ENCODE measurements at regions not wholly inside any gene's neighbourhood (a gene's known extent, or its start where the extent isn't known, plus 50 kb on each side); places are given as distances from the start of the nearest gene placed in this dataset.

DNA sequence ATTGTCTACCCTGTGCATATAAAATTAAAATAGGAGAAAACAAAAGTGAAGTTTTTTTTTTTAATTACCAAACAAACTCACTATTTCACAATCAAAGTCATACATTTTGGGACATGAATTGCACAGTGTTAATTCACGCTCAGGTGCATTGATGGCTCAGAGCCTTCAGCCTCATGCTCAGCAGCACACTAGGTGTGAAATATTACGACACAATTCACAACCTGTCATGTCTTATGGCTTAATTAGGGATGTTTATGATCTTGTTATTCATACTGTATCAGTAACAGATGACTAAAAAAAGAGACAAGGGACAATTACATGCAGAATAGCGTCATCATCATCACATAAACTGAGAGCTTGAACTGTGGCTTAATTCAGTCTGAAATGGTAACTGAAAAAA, 2005.5 kb upstream of the PCDH20 start:
- DNase-seq = no peak

DNA sequence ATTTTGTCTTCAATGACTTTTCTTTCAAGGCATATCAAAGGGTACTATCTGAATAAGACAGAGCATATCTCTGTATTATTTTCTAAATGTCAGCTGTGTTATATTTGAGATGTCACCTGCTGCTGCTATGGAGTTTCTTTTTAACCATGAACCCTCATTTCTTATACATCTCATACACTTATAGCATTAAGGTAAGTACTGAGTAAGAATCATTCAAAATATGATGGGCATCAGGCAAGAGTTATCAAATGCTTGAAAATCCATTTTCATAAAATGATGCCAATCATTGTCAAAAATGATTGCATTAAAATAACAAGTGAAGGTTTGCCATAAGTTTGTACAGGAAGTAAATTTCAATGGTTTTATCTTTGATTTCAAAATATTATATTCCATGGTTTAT, 2005.0 kb upstream of the PCDH20 start:
- no peak for DNase-seq

- no peak for DNase-seq
Observed at GRCh38 chr13:63414247-63414646, 1998.6 kb upstream of the PCDH20 start.

DNA sequence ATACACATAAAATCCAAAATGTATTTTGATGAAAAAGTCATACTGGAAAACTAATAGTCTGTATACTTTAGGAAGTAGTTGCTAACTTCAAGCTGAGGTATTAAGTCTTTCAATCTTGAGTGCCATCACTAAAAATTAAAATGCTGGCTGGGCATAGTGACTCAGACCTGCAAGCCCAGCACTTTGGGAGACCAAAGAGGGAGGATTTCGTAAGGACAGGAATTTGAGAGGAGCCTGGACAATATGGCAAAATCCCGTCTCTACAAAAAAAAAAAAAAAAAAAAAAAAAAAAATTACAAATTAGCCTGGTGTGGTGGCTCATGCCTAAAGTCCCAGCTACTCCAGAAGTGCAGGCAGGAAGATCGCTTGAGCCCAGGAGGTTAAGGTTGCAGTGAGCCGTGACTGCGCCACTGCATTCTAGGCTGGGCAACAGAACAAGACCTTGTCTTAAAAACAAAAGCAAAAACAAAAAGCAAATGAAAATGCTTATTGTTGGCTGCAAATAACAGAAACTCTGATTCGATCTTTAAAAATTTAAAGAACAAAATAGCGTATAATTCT, 1994.2 kb upstream of the PCDH20 start:
- DNase-seq = no peak

GRCh38 chr13:63408331-63409189, 1992.9 kb upstream of the PCDH20 start:
- DNase-seq = no peak

DNA sequence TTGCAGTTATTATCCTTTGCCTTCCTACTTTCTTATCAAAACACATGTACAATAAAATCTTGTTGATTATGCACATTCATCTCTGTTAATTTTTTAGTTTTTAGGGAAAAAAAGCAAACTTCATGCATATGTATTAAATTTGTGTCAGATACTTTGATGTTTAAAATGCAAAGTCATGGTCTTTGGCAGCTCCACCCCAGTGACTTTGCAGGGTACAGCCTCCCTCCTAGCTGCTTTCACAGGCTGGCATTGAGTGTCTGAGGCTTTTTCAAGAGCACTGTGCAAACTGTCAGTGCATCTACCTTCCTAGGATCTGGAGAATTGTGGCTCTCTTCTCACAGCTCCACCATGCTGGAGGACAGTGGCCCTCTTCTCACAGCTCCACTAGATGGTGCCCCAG, 1988.1 kb upstream of the PCDH20 start:
- DNase-seq = no peak

GRCh38 chr13:63396746-63397145, 1981.1 kb upstream of the PCDH20 start:
- no peak for DNase-seq

GRCh38 chr13:63393112-63393511, 1977.5 kb upstream of the PCDH20 start:
- no peak for DNase-seq

DNA sequence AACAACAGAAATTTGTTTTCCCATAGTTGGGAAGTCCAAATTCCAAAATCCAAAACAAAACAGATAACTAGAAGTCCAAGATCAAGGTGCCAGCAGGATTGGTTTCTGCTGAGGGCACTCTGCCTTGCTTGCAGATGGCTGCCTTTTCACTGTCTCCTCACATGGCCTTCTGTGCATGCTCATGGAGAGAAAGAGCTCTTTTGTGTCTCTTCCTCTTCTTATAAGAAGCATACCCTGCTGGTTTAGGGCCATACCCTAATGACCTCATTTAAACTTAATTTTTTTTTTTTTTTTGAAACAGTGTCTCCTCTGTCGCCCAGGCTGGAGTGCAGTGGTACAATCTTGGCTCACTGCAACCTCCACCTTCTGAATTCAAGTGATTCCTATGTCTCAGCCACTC, 1974.1 kb upstream of the PCDH20 start:
- DNase-seq = no peak

GRCh38 chr13:63381078-63381859, 1965.6 kb upstream of the PCDH20 start:
- no peak for DNase-seq

- no peak for DNase-seq
Observed at GRCh38 chr13:63377986-63378385, 1962.3 kb upstream of the PCDH20 start.

DNA sequence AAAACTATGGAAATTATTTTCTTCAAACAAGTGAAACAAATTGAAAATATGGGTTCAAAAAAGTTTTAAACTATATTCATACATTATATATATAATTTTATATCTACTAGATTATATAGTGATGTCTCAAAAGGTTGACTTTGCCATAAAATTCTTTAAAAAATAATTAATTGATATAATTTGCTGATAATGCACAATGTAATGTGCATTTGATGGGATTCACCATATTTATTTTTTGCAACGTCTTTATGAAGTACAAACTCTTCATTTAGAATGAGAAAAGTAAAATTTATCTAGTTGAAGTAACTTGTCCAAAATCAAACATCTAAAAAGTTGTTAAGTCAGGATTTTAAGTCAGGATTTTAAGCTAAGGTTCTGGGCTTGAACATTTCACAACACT, 1954.5 kb upstream of the PCDH20 start:
- DNase-seq = no peak

- no peak for DNase-seq
Observed at GRCh38 chr13:63367522-63368198, 1952.0 kb upstream of the PCDH20 start.

DNA sequence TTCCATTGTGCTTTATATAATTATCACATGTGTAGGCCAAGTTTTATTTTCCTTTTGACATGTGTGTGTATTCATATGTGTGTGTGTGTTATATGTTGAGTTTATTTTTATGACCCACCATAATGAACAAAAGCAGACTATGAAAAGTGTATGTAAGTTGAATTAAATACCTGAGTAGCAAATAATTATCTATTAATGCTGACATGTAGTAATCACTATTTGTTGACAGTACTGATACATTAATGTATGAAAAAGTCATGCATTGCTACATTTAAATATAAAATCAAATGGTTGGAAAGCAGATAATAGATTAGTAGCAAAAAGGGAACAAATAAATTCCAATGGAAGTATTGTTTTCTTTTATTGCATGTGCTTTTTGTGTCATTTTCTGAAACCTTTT, 1948.5 kb upstream of the PCDH20 start:
- DNase-seq = no peak

GRCh38 chr13:63351533-63351932, 1935.9 kb upstream of the PCDH20 start:
- DNase-seq = no peak

DNA sequence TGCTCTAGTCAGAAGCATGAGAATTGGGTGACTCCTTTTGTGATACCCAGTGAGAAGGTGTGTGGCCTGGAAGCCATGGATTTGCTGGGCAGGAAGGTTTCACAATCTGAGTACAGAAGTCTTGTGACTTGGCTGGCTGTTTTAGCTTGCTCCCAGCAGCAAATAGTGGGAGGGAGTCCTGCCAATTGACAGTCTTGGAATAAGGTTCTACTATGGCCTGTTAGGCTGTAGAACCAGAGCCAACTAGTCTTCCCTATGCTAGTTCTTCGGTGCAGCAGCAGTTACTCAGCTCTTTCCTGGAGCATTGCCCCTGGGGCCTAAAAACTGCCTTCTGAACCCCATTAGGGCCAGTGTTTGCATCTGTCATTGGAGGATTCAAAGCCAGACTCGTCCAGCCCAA, 1935.4 kb upstream of the PCDH20 start:
- DNase-seq = no peak

- DNase-seq = no peak
Observed at GRCh38 chr13:63345835-63346234, 1930.2 kb upstream of the PCDH20 start.

DNA sequence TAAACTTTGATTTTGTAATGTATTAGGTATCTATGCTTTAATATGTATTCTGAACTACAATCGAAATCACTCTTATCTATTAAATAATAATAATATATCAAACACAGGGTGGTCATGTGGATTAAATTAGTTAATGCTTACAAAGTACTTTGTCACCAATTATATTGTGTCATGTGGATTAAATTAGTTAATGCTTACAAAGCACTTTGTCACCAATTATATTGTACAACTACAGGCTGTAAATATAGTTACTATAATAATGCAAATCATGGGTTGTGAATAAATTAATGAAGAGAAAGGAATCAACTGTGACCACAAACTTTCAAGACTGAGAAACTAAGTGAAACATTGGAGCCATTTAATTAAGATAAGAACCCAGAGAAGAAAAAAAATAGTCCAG, 1929.1 kb upstream of the PCDH20 start:
- no peak for DNase-seq

DNA sequence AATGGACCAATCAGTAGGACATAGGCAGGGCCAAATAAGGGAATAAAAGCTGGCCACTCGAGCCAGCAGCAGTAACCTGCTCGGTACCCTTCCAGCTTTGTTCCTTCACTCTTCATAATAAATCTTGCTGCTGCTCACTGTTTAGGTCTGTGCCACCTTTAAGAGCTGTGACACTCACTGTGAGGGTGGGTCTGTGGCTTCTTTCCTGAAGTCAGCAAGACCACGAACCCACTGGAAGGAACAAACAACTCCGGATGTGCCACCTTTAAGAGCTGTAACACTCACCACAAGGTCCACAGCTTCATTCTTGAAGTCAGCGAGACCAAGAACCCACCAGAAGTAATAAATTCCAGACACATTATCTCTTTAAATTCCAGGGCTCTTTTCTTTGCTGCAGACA, 1922.3 kb upstream of the PCDH20 start:
- DNase-seq = no peak

DNA sequence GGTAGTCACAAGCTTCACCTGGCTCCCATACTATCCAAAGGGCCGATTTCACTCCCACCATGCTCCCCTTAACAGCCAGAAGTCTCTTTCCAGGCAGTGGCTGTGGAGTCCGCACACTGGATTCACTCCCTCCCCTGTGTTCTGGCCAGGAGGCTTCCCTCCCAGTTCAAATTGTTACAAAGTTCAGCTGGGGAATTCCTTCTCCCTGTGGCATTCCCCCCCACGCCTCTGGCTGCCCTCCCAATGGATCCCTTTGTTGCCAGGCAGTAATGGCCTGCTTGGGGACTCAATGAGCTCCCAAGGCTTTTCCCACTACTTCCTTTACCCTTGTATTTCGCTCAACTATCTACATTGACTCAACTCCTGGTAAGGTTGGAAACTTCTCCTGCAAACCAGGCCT, 1921.4 kb upstream of the PCDH20 start:
- no peak for DNase-seq

DNA sequence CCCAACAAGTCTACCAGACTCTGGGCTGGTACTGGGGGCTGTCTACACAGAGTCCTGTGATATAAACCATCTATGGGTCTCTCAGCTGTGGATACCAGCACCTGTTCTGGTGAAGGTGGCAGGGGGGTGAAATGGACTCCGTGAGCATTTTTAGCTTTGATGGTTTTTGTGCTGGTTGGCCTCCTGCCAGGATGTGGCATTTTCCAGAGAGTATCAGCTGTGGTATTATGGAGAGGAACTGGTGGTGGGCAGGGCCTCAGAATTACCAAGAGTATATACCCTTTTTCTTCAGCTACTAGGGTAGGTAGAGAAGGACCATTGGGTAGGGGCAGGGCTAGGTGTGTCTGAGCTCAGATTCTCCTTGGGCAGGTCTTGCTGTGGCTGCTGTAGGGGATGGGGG, 1920.9 kb upstream of the PCDH20 start:
- DNase-seq = no peak

DNA sequence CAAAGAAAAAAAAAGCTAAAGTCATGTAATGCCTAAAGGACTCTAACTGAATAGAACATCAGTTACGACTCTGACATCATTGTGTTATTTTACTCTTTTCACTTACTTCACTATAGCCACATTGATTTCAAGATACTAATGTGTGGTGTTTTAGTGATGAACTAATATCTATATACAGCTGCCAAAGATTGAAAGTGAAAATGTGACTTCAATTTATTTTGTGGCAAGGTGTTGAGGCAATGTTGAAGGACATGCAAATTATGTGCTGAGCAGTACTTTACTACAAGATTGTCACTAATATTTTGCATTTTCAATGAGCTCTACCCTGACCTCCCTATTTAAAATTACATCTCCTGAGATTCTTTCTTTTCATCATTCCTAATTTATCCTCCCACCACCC, 1911.9 kb upstream of the PCDH20 start:
- no peak for DNase-seq

DNA sequence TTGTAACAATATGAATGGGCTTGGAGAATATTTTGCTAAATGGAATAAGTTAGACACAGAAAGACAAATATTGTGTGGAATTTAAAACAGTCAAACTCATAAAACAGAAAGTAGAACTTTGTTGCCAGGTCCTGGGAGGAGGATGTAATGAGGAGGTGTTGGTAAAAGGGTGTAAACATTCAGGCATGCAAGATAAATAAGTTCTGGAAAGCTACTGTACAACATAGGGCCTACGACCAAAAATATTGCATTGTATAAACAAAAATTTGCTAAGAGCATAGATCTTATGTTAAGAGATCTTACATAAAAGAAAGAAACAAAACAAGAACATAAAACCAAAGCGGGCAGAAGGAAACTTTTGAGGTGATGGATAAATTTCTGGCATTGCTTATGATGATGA, 1907.8 kb upstream of the PCDH20 start:
- DNase-seq = no peak

DNA sequence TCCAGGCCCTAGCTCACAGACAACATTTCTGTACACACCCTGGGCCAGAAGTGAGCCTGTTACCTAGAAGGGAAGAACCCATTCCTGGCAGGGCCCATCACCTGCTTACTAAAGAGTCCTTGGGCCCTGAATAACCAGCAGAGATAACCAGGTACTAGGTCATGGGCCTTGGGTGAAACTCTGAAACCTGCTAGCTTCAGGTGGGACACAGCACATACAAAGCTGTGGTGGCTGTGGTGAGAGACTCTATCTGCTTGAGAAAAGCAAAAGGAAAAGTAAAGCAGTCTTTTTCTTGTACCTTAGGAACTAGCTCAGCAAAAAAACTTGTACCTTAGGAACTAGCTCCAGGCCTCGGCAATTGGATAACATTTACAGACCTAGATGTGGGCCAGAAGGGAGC, 1895.9 kb upstream of the PCDH20 start:
- no peak for DNase-seq
